ACHN (cell line): ENCODE measurements at regions not wholly inside any gene's neighbourhood (a gene's known extent, or its start where the extent isn't known, plus 50 kb on each side); places are given as distances from the start of the nearest gene placed in this dataset.

Source experiments
- DNase-seq: peaks from one replicate; pipeline ENCODE4 v3.0.0-alpha.2; 2015
- in situ Hi-C: cut with HindIII; loops from 2 replicates; pipeline ENCODE4 v1.10.0; 2017; ENCODE audit warnings: low sequenced_read_pairs, low pct_ligation_motif_present, low pct_unique_long_range_greater_than_20kb

DNA sequence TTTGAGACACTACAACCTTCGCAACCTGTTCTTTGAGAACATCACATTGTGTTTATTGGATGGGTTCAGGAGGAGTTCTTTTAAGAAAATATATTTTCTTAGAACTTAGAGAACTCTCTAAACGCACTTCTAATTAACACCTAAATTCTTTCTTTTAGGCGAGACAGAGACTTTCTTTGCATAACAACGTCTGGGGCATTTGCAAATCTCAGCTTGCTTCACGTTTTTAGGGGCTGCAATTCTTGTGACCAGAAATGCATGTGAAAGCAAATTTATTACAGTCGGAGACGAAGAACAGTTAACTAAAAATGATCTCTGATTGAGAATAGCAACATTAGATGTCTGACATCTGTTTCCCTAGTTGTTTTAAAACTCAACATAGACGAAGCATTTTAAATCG is 568.3 kb upstream of the ZNF717 start:
- DNase-seq, result no peak
- in situ Hi-C loops, result no loop called here

DNA sequence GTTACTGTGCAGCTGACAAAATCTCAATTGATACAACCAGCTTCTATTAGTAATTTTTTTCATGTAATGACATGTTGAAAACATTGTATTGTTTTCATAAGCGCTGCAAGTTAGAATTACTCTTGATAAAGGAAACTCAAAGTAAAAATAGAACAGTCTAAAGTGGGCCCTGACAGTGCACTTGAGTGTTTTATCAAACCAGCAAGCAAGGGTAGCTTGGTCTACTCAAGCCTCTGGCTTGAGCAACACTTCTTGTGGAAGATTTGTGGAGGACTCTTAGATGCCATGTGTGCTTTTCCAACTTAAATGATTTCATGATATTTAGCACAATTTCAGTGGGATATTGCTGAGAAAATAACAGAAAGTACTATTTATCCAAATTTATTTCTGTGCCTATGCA is 575.7 kb upstream of the ZNF717 start:
- in situ Hi-C loops, result no loop called here

DNA sequence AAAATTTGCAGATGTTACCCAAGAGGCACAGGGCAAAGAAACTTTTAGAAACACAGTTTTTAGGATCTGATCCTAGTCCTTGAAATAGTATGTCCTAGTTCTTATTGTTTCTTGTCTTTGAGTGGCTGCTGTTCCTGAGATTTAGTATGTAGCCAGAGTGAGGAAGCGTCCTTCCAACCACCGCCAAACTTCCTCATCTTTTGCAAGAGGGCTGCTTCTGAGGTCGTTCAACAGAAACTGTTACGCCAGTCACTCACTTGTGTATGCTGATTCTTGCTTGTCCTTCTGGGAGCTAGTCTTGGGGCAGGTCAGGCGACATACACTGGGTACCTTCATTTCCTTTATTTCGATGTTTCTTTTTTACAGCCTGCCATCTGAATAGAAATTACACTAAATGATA is 577.3 kb upstream of the ZNF717 start:
- DNase-seq, result no peak
- in situ Hi-C loops, result no loop called here

More for the DNA sequence above, 575.7 kb upstream of the ZNF717 start:
- DNase-seq, result no peak

DNA sequence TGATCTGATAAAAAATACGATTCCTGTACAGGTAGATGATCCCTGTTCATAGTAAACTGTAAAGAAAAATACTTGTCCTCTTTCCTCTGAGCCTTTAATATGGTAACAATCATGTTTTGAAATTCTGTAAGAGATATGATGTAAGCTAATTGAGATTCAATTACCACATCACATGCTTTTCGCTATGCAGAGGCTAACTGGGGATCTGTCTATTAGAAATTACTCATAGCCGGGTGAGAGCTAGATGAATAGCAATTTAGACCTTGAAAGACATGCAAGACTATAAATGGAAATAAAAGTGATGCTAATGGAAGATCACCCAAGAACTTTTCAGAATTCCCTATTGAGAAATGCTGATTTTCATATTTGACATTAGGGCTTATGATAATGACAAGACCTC is 579.9 kb upstream of the ZNF717 start:
- in situ Hi-C loops, result no loop called here
- no peak for DNase-seq

DNA sequence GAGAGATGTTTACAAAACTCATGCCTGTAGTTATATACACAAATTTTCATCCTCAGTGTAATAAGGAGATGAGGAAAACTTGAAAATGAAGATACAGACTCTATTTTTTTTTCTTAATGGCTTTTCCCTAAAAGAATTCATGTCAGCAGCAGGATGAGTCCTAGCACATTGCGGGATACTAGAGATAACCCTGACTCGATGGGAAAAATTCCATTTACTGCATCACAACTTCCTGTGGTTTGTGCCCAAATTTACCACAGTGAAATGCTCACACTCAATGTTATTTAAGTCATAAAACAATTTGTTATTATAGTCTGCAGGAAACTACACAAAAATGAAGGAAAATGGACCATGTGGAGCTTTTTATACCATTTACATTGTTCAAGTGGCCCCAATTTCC is 581.9 kb upstream of the ZNF717 start:
- in situ Hi-C loops, result no loop called here
- DNase-seq, result no peak

DNA sequence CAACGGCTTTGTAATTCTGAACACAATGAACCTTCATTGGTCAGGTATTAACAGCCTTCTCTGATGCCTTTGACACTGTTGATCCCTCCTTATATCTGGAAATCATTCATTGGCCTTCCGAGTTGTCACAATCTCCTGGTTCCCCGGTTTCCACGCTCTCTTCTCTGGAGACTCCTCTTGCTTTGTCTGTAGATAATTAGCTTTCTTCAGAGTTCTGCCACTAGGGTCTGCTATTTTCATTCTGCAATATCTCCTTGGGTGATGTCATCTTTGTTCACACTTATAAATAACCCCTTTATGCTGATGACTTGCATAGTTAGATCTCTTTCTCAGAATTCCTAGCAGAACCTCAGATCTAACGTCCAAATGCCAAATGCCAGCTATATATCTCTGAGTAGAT is 583.8 kb upstream of the ZNF717 start:
- DNase-seq, result peak; percentile 45
- in situ Hi-C loops, result no loop called here

DNA sequence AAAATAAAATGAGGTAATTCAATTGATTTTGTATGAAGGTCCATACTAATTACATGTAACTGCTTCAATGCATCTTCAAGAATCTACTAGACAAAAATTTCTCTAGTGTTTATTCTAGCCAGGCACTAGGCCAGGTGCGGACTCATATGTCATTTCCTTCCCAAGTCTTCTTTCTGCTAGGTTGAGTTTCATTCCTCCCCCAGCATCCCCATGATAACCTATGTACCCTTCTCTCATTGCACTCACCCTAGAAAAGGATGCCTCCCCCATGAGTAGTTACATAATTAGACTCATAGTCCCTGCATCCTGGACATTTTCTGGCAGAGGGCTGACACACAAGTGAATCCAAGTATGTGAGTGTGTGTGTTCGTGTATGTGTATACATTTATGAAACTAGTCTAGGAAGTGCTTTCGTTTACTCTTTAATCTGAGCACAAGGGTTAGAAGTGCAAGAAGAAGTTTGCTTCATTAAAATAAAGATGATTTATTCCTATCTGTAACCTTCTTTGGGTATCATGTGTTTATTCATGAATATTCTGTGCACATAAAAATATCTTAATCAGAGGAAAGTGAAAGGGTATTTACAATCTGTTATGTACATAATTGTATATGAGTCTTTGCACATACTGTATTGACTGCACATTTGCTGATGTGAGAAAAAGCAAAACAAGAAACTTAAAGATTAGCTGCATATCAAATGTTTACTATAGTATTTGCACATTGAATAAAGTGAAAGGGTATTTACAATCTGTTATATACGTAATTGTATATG is 585.6 kb upstream of the ZNF717 start:
- DNase-seq, result no peak
- in situ Hi-C loops, result no loop called here

DNA sequence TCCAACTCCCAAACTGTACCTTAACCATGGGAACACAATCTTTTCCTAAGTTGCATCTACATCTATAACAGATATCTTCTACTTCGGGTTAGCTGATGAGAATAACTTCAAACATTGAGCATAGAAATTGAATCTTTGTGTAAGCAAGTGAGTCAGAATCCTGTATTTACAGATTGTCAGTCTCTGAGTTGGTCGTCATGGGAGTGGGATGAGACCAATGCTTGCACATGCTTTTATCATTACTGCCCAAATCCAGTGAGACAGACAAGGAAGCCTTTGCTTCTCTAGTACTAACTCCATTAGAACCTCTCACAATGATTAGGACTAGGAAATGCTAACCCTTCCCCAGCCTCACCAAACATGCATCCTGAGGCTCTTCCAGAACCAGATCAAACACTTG is 587.1 kb upstream of the ZNF717 start:
- in situ Hi-C loops, result no loop called here

DNA sequence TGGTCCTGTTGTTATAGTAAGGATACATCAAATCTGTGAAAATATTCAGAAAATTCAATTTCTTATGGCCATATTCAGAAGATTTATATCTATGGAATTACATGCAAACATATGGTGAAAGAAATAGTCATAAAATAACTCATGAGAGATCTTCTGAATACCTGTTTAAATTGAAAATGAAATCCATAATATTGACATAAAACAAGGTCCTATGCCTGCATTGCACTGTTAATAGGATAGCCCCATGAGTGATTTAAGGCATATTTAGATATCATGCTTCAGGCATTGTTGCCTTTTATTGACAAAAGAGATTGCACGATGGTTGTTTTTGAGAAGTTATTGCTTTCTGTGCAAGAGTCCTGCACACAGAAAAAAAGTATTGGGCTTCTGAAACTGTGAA is 591.7 kb upstream of the ZNF717 start:
- DNase-seq, result no peak
- in situ Hi-C loops, result no loop called here

More for the DNA sequence above, 587.1 kb upstream of the ZNF717 start:
- no peak for DNase-seq

DNA sequence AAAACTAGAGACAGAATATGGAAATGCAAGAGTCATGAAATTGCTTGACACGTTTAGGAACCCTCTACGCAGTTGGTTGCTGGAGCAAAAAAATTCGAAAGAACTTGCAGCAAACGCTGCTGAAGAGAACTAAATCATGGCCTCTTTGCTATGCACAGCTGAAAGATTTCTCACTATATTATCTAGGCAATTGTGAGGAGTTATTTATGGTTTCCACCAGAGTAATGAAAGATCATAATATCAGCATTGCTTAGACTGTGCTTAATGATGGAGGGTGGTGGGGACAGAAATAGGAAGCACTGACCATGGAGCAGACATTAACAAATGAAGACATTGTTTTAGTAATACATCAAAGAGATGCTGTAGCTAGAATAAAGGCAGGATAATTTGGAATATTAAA is 593.4 kb upstream of the ZNF717 start:
- DNase-seq, result no peak
- in situ Hi-C loops, result no loop called here

DNA sequence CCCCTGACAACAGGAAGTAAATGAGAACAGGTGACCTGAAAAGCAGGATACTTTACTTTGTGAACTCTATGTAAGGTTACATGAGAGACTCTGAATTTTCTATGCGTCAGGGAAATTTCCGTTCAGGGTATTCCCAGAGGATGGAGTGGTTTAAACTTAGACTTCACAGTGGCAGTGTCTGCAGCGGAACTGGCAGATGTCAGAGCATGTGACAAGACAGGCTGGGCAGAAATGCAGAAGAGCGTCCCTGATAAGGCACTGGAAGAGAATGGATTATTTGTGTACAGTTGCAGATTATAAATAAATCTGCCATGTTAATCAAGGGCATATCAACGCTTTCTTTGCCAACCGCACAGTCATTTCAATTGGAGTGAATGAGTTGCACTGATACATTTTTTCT is 598.4 kb upstream of the ZNF717 start:
- DNase-seq, result no peak
- in situ Hi-C loops, result no loop called here

DNA sequence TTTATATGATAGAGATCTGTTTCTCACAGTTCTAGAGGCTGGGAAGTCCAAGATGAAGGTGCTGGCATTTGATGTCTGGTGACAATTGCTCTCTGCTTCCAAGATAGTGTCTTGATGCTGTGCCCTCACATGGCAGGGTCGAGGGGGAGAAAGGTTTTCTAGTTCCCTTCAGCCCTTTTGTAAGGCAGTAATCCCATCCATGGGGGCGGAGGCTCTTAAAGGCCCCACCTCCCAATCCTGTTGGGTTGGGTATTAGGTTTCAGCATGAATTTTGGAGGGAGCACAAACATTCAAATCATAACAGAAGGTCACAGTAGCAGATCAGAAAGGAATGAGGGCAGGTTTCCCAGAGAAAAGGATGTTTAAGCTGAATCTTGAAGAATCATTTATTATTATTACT is 601.7 kb upstream of the ZNF717 start:
- no peak for DNase-seq
- in situ Hi-C loops, result no loop called here

DNA sequence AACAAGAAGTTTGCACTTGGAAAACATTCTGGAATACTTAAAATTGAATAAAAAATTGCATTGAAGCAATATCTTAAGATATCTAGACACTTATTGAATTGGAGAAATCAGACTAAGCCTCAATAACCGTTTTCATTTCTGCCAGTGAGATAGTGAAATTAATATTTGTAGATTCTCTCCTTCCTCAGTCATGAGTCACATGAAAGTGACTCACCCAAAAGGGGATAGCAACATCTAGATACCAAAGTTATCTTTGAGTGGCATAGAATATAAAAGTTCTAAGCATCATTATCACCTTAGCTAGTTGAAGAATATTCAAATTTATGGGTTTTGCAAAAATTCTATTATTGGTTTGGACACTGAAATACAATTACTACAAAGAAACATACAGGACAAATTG is 614.8 kb upstream of the ZNF717 start:
- in situ Hi-C loops, result no loop called here
- no peak for DNase-seq

DNA sequence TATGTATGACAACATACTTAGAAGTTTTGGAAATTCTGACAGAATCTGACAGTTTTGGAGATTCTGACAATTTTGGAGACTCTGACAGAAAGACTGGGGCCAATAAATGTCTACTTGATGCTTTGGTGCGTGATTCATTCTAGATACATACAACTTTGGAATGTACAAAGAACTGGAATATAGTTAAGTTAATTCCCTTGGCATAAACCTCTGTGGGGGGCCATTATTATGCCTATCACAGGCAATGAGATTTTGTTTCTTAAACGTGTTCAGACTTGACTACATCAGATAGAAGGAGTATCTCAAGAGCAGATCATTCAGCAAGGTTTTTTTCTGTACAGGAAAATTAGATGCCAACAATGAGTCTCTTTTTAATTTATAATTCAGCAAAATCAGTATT is 617.6 kb upstream of the ZNF717 start:
- in situ Hi-C loops, result no loop called here

DNA sequence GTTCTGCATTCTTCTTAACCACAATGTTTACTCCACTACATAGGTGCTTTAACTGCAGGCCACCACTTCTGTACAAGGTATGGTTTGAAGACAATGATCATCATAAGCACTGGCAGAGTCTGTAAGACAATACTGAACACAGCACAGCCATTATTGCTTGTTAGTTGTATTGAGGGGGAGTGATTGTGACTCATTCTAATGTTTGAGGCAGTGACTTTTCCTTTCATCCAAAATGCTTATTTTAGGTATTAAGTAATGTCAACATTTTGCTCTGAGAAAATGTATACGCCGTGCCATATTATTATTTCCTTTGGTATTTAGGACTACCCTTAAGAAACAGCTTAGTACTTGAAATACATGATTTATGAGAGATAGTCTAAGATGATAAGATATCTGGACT is 618.2 kb upstream of the ZNF717 start:
- no peak for DNase-seq
- in situ Hi-C loops, result no loop called here

More for the DNA sequence above, 617.6 kb upstream of the ZNF717 start:
- no peak for DNase-seq

DNA sequence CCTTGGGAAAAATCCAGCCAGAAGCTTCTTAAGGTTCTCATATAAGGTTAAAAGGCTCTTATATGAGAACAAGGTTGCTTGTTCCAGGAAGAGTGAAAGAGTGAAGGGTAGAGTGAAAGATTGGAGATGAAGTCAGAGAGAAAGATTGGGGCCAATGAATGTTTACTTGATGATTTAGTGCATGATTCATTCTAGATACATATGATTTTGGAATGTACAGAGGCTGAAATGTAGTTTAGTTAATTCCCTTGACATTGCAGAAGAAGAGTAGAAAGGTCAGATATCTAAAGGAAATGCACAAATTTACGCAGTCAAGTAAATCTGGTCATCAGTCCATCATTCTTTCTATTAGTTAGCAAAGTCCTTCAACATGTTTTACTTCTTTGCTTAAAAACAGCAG is 619.8 kb upstream of the ZNF717 start:
- no peak for DNase-seq
- in situ Hi-C loops, result no loop called here

DNA sequence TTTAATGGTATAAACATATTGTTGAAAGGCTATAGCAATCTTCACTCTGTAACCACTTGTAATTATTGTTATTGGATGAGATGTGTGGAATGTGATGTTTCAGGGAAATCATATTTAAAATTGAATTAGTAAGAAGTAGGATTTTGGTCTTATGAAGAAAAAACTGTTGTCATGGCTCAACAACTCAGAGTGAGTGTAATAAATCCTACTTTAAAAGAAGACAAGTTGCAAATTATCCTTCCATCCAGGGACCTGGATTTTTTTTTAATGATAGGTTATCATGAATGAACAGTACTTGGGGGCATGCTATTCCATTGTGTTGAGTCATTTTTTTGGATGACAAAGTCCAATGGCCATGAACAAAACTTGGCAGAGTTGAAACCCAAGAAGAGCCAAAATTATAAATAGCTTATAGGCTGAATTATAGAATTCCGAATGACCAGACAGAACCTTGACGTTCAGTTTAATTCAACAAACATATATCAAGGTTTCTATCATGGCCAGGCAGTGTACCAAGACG is 625.5 kb upstream of the ZNF717 start:
- no peak for DNase-seq
- in situ Hi-C loops, result no loop called here

DNA sequence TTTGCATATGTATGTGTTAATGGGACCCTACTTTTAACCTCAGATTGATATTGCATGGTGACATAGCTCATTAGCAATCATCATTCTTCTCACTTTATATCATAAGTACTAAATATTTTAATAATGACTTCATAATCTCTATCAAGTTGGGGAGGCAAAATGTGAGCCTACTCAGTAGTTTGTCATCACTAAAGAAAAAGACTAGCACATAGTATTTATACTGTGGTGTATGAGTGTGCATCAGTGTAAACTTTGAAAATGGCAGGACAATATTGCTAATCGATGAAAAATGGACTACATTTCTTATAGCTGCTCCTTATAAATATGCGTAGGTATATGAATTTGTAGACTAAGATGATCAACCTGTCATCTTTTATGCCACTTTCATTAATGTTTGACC is 624.5 kb upstream of the ROBO2 start:
- no peak for DNase-seq
- in situ Hi-C loops, result no loop called here

DNA sequence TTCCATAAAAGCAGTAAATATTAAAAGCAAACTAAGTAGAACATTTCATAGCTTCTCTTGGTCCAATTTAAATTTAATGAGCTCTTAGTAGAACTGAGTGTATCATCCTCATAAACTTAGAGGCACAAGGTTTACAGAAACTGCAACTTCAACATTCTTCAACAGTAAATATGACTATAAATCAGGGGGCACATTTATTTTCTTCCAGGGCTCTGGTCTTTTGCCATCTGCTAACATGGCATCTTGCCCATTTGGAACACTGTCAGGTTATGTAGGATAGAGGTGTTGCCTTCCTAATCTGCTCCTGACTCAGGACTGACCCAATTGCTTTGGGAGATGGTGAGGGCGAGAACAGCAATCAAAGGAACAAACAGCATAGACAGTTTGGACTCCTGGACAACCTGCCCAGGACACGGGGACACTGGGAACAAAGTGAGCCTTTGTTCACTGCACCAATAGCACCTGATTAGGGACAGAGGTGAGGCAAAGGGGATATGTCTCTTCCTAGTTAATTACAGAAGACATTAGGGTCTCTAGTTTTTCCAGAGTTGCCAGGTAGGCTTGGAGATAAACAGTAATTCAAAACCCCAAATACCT is 610.2 kb upstream of the ROBO2 start:
- DNase-seq, result no peak
- in situ Hi-C loops, result no loop called here

DNA sequence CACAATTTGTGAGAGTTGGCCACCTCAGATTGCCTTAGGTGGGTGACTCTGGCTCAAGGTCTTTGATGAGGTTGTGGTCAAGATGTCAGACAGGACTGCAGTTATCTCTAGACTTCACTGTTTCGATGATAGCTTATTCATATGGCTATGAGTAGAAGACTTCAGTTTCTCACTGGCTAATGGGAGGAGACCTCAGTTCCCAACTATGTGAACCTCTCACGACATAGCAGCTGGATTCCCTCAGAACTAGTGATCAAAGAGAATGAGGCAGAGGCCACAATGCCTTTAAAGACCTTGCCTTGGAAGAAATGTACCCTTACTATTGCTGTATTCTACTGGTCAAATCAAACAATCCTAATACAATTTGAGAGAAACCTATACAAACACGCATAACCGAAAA is 607.5 kb upstream of the ROBO2 start:
- DNase-seq, result no peak
- in situ Hi-C loops, result no loop called here
